ENCODE measurements at regions not wholly inside any gene's neighbourhood (a gene's known extent, or its start where the extent isn't known, plus 50 kb on each side); places are given as distances from the start of the nearest gene placed in this dataset.

- TF ChIP-seq, protein P1, sequence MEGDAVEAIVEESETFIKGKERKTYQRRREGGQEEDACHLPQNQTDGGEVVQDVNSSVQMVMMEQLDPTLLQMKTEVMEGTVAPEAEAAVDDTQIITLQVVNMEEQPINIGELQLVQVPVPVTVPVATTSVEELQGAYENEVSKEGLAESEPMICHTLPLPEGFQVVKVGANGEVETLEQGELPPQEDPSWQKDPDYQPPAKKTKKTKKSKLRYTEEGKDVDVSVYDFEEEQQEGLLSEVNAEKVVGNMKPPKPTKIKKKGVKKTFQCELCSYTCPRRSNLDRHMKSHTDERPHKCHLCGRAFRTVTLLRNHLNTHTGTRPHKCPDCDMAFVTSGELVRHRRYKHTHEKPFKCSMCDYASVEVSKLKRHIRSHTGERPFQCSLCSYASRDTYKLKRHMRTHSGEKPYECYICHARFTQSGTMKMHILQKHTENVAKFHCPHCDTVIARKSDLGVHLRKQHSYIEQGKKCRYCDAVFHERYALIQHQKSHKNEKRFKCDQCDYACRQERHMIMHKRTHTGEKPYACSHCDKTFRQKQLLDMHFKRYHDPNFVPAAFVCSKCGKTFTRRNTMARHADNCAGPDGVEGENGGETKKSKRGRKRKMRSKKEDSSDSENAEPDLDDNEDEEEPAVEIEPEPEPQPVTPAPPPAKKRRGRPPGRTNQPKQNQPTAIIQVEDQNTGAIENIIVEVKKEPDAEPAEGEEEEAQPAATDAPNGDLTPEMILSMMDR (IDR thresholded peaks at IDR 0.05; ENCODE audit: extremely low read depth, missing control alignments): no peak
- DNase-seq (ENCODE audit: low spot score): no peak
These were observed 215.8 kb upstream of the RASGEF1B start for GRCh38 chr4:81687471-81687870.

DNA sequence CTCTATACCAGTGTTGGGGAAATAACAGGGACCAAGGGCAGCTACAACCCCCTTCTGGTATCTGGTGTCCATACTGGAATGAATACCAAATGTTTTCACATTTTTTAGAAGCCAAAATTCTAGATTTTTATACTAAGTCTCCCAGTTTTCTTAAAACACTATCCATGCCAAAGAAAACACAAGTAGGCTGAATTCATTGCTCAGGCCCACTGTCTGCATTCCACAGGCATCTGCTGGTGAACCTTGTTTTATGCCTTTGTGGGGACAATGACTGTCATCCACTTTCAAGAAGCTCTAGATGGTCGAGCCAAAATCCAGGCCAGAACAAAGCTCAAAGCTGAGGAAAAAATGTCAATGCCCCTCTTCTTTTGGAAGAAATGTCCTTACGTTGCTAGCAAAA is 213.4 kb upstream of the RASGEF1B start:
- TF ChIP-seq, protein P1 (IDR thresholded peaks at IDR 0.05; ENCODE audit: extremely low read depth, missing control alignments): no peak

GRCh38 chr4:81684352-81684751 is 212.6 kb upstream of the RASGEF1B start:
- TF ChIP-seq, protein P1 (IDR thresholded peaks at IDR 0.05; ENCODE audit: extremely low read depth, missing control alignments): no peak
- no peak for DNase-seq (ENCODE audit: low spot score)

More for the DNA sequence above, 213.4 kb upstream of the RASGEF1B start:
- DNase-seq (ENCODE audit: low spot score): no peak

DNA sequence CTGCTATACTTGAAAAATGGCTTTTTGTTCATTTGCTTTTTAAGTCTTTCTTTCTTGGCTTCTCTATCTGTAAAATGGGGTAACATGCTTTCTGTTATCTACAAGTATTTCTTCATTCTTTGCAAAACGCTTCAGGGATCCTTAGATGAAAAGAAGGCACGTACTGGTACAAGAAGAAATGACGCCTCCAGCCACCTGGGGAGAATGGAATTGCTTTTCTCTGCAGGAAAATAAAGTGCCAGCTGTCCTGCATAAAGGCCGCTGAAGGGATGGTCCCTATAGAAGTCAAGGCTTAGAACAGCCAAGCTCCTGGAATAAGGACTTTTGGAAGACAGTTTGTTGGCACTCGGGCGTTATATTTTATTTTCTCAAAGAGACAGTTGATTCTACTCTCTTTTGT is 210.8 kb upstream of the RASGEF1B start:
- DNase-seq (ENCODE audit: low spot score): no peak
- TF ChIP-seq, protein P1 (IDR thresholded peaks at IDR 0.05; ENCODE audit: extremely low read depth, missing control alignments): no peak

DNA sequence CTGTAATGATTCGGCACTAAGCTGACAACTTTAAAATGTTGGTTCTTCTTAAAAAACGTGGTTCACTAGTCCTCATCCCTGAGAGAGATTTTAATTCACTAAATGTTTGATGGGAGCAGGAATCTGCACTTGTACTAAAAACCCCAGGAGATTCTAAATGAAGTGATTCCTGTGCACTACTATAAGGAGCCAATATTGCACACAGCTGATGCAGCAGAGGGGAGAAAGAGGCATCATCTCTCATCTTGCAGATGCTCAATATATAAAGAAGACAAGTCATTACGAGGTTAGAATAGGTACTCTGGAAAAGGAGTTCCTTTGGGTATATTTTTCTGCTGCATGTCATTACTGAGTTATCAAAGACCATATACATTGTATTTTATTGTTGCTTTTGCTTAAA is 207.6 kb upstream of the RASGEF1B start:
- TF ChIP-seq, protein P1 (IDR thresholded peaks at IDR 0.05; ENCODE audit: extremely low read depth, missing control alignments): no peak
- no peak for DNase-seq (ENCODE audit: low spot score)

DNA sequence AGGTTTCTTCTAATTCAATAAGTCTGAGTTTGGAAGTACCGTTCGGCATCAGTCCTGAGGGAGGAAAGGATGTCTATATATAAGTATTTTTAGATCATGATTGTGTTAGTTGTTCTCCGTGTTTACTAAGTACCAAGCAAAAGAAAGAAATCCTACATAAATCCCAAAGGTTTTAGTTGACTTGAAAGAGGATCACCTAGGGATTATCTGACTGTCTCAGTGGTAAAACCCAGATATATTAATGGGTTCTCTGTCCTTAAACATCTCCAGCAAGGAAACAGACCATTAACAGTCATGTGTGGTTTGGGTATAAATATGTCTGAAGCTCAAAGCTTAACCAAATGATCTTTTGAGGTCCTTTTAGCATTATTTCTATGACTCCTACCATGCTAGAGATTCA is 207.1 kb upstream of the RASGEF1B start:
- no peak for DNase-seq (ENCODE audit: low spot score)
- TF ChIP-seq, protein P1 (IDR thresholded peaks at IDR 0.05; ENCODE audit: extremely low read depth, missing control alignments): no peak

GRCh38 chr4:81676537-81676936 is 204.8 kb upstream of the RASGEF1B start:
- no peak for DNase-seq (ENCODE audit: low spot score)
- TF ChIP-seq, protein P1 (IDR thresholded peaks at IDR 0.05; ENCODE audit: extremely low read depth, missing control alignments): no peak
